Activated CD4-positive, alpha-beta T cell treated with anti-CD3 and anti-CD28 coated beads for 36 hours (primary cell): ENCODE measurements at regions not wholly inside any gene's neighbourhood (a gene's known extent, or its start where the extent isn't known, plus 50 kb on each side); places are given as distances from the start of the nearest gene placed in this dataset.

Source experiments
- ATAC-seq: fragments of 200-7000 bp; cut with Tn5 transposase; one replicate; pipeline ENCODE4 v1.10.0; 2021; ENCODE audit warnings: mild to moderate bottlenecking, moderate library complexity
- CTCF ChIA-PET: fragments of 350-600 bp; sonication (Branson Sonifier 250); formaldehyde crosslinking; loops from one replicate; lab custom pipeline; 2021; ENCODE audit warnings: antibody characterized with exemption; lab: Charles Lee
- POLR2A ChIA-PET: fragments of 350-600 bp; sonication (Branson Sonifier 250); formaldehyde crosslinking; loops from one replicate; lab custom pipeline; 2021; ENCODE audit warnings: antibody characterized with exemption, inconsistent platforms; lab: Charles Lee
- DNase-seq: peaks from one replicate; pipeline ENCODE4 v3.0.0-alpha.2; 2020
- H3K27ac Mint-ChIP-seq: one replicate; pipeline ENCODE4 v1.8.0; 2021; ENCODE audit warnings: mixed read lengths
- H3K27me3 Mint-ChIP-seq: one replicate; pipeline ENCODE4 v1.8.0; 2021; ENCODE audit warnings: mixed read lengths
- H3K36me3 Mint-ChIP-seq: one replicate; pipeline ENCODE4 v1.8.0; 2021; ENCODE audit warnings: low read depth, mixed read lengths
- H3K4me1 Mint-ChIP-seq: one replicate; pipeline ENCODE4 v1.8.0; 2021; ENCODE audit warnings: mixed read lengths
- H3K4me3 Mint-ChIP-seq: one replicate; pipeline ENCODE4 v1.8.0; 2021; ENCODE audit warnings: mild to moderate bottlenecking, moderate library complexity, mixed read lengths
- H3K9me3 Mint-ChIP-seq: one replicate; pipeline ENCODE4 v1.8.0; 2021; ENCODE audit warnings: low read depth, mixed read lengths
- intact Hi-C, 2 experiments: fragments of 100-400 bp; cut with DNase I in 1 of 2; cut with micrococcal nuclease in 1 of 2; formaldehyde crosslinking; loops; one replicate each; pipeline versions ENCODE4 v1.14.2 to v1.15.1; 2022 to 2024; cut with DNase I, micrococcal nuclease

- Mint-ChIP-seq H3K36me3 (peaks cover 3% of the 10 kb centered on the region), H3K27me3 (no peaks in the 10 kb centered on the region), H3K9me3 (peaks cover 11% of the 10 kb centered on the region), H3K4me1 (peaks cover 16% of the 10 kb centered on the region), H3K4me3 (no peak overlapping the region), H3K27ac (no peak overlapping the region)
- ATAC-seq (no peak), DNase-seq (no peak)
- CTCF ChIA-PET: interaction anchor here (0.6 to 2.4 kb wide), 2 partner anchors 9 to 14 kb away, joined by 3 to 12 read pairs; no protein-coding TSS in a partner anchor
- POLR2A ChIA-PET: no interaction called here
- intact Hi-C loops: no loop called here
Observed at GRCh38 chr1:185574139-185574875, 159.9 kb upstream of the HMCN1 start.

GRCh38 chr1:185573677-185574076 is 160.5 kb upstream of the HMCN1 start:
- peaks cover 8% of the 10 kb centered on the region for H3K9me3 Mint-ChIP-seq
- DNase-seq: no peak
- no peaks in the 10 kb centered on the region for H3K27me3 Mint-ChIP-seq
- no peak for ATAC-seq
- H3K36me3 Mint-ChIP-seq: no peaks in the 10 kb centered on the region
- intact Hi-C loops: no loop called here
- ChIA-PET CTCF (interaction anchor here (1.5 to 2.4 kb wide), 2 partner anchors 14 to 22 kb away, joined by 6 to 12 read pairs; no protein-coding TSS in a partner anchor), POLR2A (no interaction called here)
- peaks cover 23% of the 10 kb centered on the region for H3K4me1 Mint-ChIP-seq
- no peak overlapping the region for H3K4me3 Mint-ChIP-seq
- H3K27ac Mint-ChIP-seq: no peak overlapping the region

- H3K27ac Mint-ChIP-seq: no peak overlapping the region
- peaks cover 28% of the 10 kb centered on the region for H3K4me1 Mint-ChIP-seq
- peaks cover 5% of the 10 kb centered on the region for H3K9me3 Mint-ChIP-seq
- DNase-seq (no peak), ATAC-seq (no peak)
- no peak overlapping the region for H3K4me3 Mint-ChIP-seq
- POLR2A ChIA-PET: no interaction called here
- H3K36me3 Mint-ChIP-seq: no peaks in the 10 kb centered on the region
- CTCF ChIA-PET: interaction anchor here (1.5 to 2.4 kb wide), 2 partner anchors 13 to 23 kb away, joined by 6 to 12 read pairs; no protein-coding TSS in a partner anchor
- H3K27me3 Mint-ChIP-seq: no peaks in the 10 kb centered on the region
- intact Hi-C loops: no loop called here
Observed at GRCh38 chr1:185573162-185573561, 161.0 kb upstream of the HMCN1 start.

GRCh38 chr1:185570962-185571361 is 163.2 kb upstream of the HMCN1 start:
- no peak overlapping the region for H3K27ac Mint-ChIP-seq
- H3K9me3 Mint-ChIP-seq: no peaks in the 10 kb centered on the region
- DNase-seq (peak; percentile 14), ATAC-seq (peak; percentile 43)
- H3K4me3 Mint-ChIP-seq: no peak overlapping the region
- no peaks in the 10 kb centered on the region for H3K36me3 Mint-ChIP-seq
- no peaks in the 10 kb centered on the region for H3K27me3 Mint-ChIP-seq
- intact Hi-C loops: no loop called here
- CTCF ChIA-PET: interaction anchor here (0.6 kb wide), 1 partner anchor 23 kb away, joined by 3 read pairs; no protein-coding TSS in a partner anchor
- peaks cover 48% of the 10 kb centered on the region for H3K4me1 Mint-ChIP-seq
- POLR2A ChIA-PET: interaction anchor here (0.7 kb wide), 1 partner anchor 815 kb away, joined by 3 read pairs; no protein-coding TSS in a partner anchor

- no peaks in the 10 kb centered on the region for H3K27me3 Mint-ChIP-seq
- no peaks in the 10 kb centered on the region for H3K36me3 Mint-ChIP-seq
- H3K9me3 Mint-ChIP-seq: no peaks in the 10 kb centered on the region
- H3K4me1 Mint-ChIP-seq: peaks cover 58% of the 10 kb centered on the region
- ATAC-seq (peak; percentile 80), DNase-seq (no peak)
- H3K4me3 Mint-ChIP-seq: no peak overlapping the region
- CTCF ChIA-PET: interaction anchor here (0.9 to 1.8 kb wide), 5 partner anchors 9 to 83 kb away, joined by 3 to 8 read pairs (median 3); no protein-coding TSS in a partner anchor
- POLR2A ChIA-PET: no interaction called here
- H3K27ac Mint-ChIP-seq: peak overlapping the region; percentile 66
- intact Hi-C loops: loop anchor here (1.0 to 10.0 kb wide), 8 partner anchors 8 to 814 kb away; partner anchors contain the start of genes EDEM3 (in 1 of the 2) and NIBAN1 (in 1 of the 2)
Observed at GRCh38 chr1:185568155-185569123, 165.8 kb upstream of the HMCN1 start.

- H3K4me3 Mint-ChIP-seq: peak overlapping the region; percentile 22
- no peaks in the 10 kb centered on the region for H3K36me3 Mint-ChIP-seq
- peaks cover 65% of the 10 kb centered on the region for H3K4me1 Mint-ChIP-seq
- peak overlapping the region; percentile 79 for H3K27ac Mint-ChIP-seq
- CTCF ChIA-PET: interaction anchor here (0.9 to 1.8 kb wide), 7 partner anchors 9 to 114 kb away, joined by 3 to 8 read pairs (median 3); no protein-coding TSS in a partner anchor
- no peaks in the 10 kb centered on the region for H3K27me3 Mint-ChIP-seq
- POLR2A ChIA-PET: no interaction called here
- ATAC-seq (no peak), DNase-seq (no peak)
- intact Hi-C loops: loop anchor here (2.0 to 10.0 kb wide), 7 partner anchors 65 to 813 kb away; partner anchors contain the start of genes EDEM3 (in 1 of the 2), NIBAN1 (in 1 of the 2), SWT1 (in 1 of the 2) and TRMT1L (in 1 of the 2)
- H3K9me3 Mint-ChIP-seq: no peaks in the 10 kb centered on the region
Observed at GRCh38 chr1:185567440-185567839, 166.8 kb upstream of the HMCN1 start.

- DNase-seq: peak; percentile 41
- H3K4me1 Mint-ChIP-seq: peaks cover 70% of the 10 kb centered on the region
- H3K4me3 Mint-ChIP-seq: peak overlapping the region; percentile 22
- intact Hi-C loops: loop anchor here (2.0 to 10.0 kb wide), 7 partner anchors 65 to 812 kb away; partner anchors contain the start of genes EDEM3 (in 1 of the 2), NIBAN1 (in 1 of the 2), SWT1 (in 1 of the 2) and TRMT1L (in 1 of the 2)
- ChIA-PET CTCF (interaction anchor here (0.9 to 1.8 kb wide), 8 partner anchors 8 to 114 kb away, joined by 3 to 8 read pairs (median 3); no protein-coding TSS in a partner anchor), POLR2A (no interaction called here)
- H3K27me3 Mint-ChIP-seq: no peaks in the 10 kb centered on the region
- H3K9me3 Mint-ChIP-seq: no peaks in the 10 kb centered on the region
- no peaks in the 10 kb centered on the region for H3K36me3 Mint-ChIP-seq
- peak overlapping the region; percentile 79 for H3K27ac Mint-ChIP-seq
- peak; percentile 57 for ATAC-seq
Observed at GRCh38 chr1:185566995-185567394, 167.2 kb upstream of the HMCN1 start.

- ChIA-PET CTCF (interaction anchor here (0.6 to 1.7 kb wide), 3 partner anchors 9 to 278 kb away, joined by 3 to 4 read pairs (median 3); no protein-coding TSS in a partner anchor), POLR2A (interaction anchor here (0.6 kb wide), 1 partner anchor 248 kb away, joined by 3 read pairs; the partner anchor contains the start of gene IVNS1ABP)
- intact Hi-C loops: loop anchor here (5.0 to 10.0 kb wide), 6 partner anchors 63 to 811 kb away; partner anchors contain the start of genes EDEM3 (in 1 of the 2) and NIBAN1 (in 1 of the 2)
- no peak overlapping the region for H3K4me3 Mint-ChIP-seq
- H3K9me3 Mint-ChIP-seq: no peaks in the 10 kb centered on the region
- peaks cover 80% of the 10 kb centered on the region for H3K4me1 Mint-ChIP-seq
- H3K36me3 Mint-ChIP-seq: no peaks in the 10 kb centered on the region
- no peak for ATAC-seq
- DNase-seq: no peak
- no peak overlapping the region for H3K27ac Mint-ChIP-seq
- no peaks in the 10 kb centered on the region for H3K27me3 Mint-ChIP-seq
Observed at GRCh38 chr1:185565302-185565701, 168.9 kb upstream of the HMCN1 start.

- intact Hi-C loops: loop anchor here (5.0 to 10.0 kb wide), 6 partner anchors 63 to 810 kb away; partner anchors contain the start of genes EDEM3 (in 1 of the 2) and NIBAN1 (in 1 of the 2)
Observed at GRCh38 chr1:185564816-185565215, 169.4 kb upstream of the HMCN1 start.

More at GRCh38 chr1:185564816-185565215, 169.4 kb upstream of the HMCN1 start:
- Mint-ChIP-seq H3K4me1 (peaks cover 80% of the 10 kb centered on the region), H3K36me3 (no peaks in the 10 kb centered on the region), H3K4me3 (no peak overlapping the region), H3K27me3 (no peaks in the 10 kb centered on the region), H3K27ac (no peak overlapping the region), H3K9me3 (no peaks in the 10 kb centered on the region)
- ChIA-PET POLR2A (interaction anchor here (0.6 kb wide), 1 partner anchor 247 kb away, joined by 3 read pairs; the partner anchor contains the start of gene IVNS1ABP), CTCF (interaction anchor here (0.6 to 1.7 kb wide), 3 partner anchors 10 to 278 kb away, joined by 3 to 4 read pairs (median 3); no protein-coding TSS in a partner anchor)
- DNase-seq (no peak), ATAC-seq (no peak)
